NCI-H2107 treated with DMSO at 0.1 percent for 48 hours (cell line): ENCODE measurements at regions not wholly inside any gene's neighbourhood (a gene's known extent, or its start where the extent isn't known, plus 50 kb on each side); places are given as distances from the start of the nearest gene placed in this dataset.
"Not testable (repeated sequence)": the region's sequence is repeated elsewhere in the genome, so short reads cannot be mapped to it uniquely, and the experiment has no call there.

ENCODE experiments used
- DNase-seq: peaks from one replicate; lab custom pipeline; 2025; ENCODE audit not compliant: unreplicated experiment; lab: John Stamatoyannopoulos, UW

GRCh38 chr2:134063916-134064315, 190.0 kb upstream of the MGAT5 start:
- DNase-seq, result not testable (repeated sequence)

GRCh38 chr2:134070281-134070741, 183.6 kb upstream of the MGAT5 start:
- DNase-seq, result no peak

- DNase-seq, result no peak
Measured at GRCh38 chr2:134072341-134072740, 181.5 kb upstream of the MGAT5 start.

GRCh38 chr2:134073023-134073422, 180.8 kb upstream of the MGAT5 start:
- DNase-seq, result no peak

- DNase-seq, result no peak
Measured at GRCh38 chr2:134074619-134075018, 179.3 kb upstream of the MGAT5 start.

GRCh38 chr2:134075204-134075603, 178.7 kb upstream of the MGAT5 start:
- DNase-seq, result no peak

GRCh38 chr2:134078354-134078753, 175.5 kb upstream of the MGAT5 start:
- DNase-seq, result no peak

- DNase-seq, result no peak
Measured at GRCh38 chr2:134079373-134079772, 174.5 kb upstream of the MGAT5 start.

GRCh38 chr2:134080386-134081089, 173.3 kb upstream of the MGAT5 start:
- no peak for DNase-seq

GRCh38 chr2:134081238-134081938, 172.5 kb upstream of the MGAT5 start:
- DNase-seq, result no peak

- DNase-seq, result no peak
Measured at GRCh38 chr2:134083548-134083947, 170.3 kb upstream of the MGAT5 start.

GRCh38 chr2:134086594-134087219, 167.2 kb upstream of the MGAT5 start:
- no peak for DNase-seq

GRCh38 chr2:134087371-134087921, 166.4 kb upstream of the MGAT5 start:
- DNase-seq, result no peak

GRCh38 chr2:134089454-134089853, 164.4 kb upstream of the MGAT5 start:
- DNase-seq, result no peak

GRCh38 chr2:134097740-134098139, 156.1 kb upstream of the MGAT5 start:
- no peak for DNase-seq

- no peak for DNase-seq
Measured at GRCh38 chr2:134098321-134098720, 155.6 kb upstream of the MGAT5 start.

- DNase-seq, result no peak
Measured at GRCh38 chr2:134099273-134099672, 154.6 kb upstream of the MGAT5 start.

- DNase-seq, result no peak
Measured at GRCh38 chr2:134103196-134103595, 150.7 kb upstream of the MGAT5 start.

GRCh38 chr2:134104754-134105153, 149.1 kb upstream of the MGAT5 start:
- DNase-seq, result no peak

GRCh38 chr2:134107402-134107801, 146.5 kb upstream of the MGAT5 start:
- no peak for DNase-seq

- DNase-seq, result no peak
Measured at GRCh38 chr2:134108113-134108512, 145.8 kb upstream of the MGAT5 start.

- DNase-seq, result no peak
Measured at GRCh38 chr2:134109246-134109645, 144.6 kb upstream of the MGAT5 start.
